ENCODE measurements at regions not wholly inside any gene's neighbourhood (a gene's known extent, or its start where the extent isn't known, plus 50 kb on each side); places are given as distances from the start of the nearest gene placed in this dataset.

DNA sequence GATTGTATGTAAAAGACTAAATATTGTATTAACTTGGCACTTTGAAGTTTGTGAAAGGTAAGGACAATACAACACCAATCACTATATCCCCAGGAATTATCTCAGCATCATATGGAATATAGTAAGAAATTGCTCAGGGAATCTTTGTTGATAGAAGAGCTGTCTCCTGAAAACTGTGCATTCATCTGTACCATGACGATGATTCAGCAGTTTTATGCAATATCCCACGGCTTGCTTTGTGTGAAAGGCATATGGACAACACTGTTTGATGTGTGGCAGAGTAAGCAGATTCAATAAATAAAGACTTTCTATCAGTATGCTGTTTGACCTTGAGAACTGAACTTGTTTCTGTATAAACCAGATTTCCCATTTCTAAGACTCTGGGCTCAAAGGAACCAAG is 147.5 kb upstream of the PLN start:
- H3K36me3 Mint-ChIP-seq = no peaks in the 10 kb centered on the region
- CTCF ChIA-PET = interaction anchor here (0.8 kb wide), 1 partner anchor 22 kb away, joined by 3 read pairs; no protein-coding TSS in a partner anchor
- H3K4me3 Mint-ChIP-seq = no peak overlapping the region
- POLR2A ChIA-PET = no interaction called here
- TF ChIP-seq, protein P1, sequence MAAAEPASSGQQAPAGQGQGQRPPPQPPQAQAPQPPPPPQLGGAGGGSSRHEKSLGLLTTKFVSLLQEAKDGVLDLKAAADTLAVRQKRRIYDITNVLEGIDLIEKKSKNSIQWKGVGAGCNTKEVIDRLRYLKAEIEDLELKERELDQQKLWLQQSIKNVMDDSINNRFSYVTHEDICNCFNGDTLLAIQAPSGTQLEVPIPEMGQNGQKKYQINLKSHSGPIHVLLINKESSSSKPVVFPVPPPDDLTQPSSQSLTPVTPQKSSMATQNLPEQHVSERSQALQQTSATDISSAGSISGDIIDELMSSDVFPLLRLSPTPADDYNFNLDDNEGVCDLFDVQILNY (CRISPR knock-in tag; IDR thresholded peaks at IDR 0.05) = no peak
- TF ChIP-seq ZBTB21 (CRISPR knock-in tag; IDR thresholded peaks at IDR 0.05; ENCODE audit: borderline replicate concordance) (no peak), TP53 (CRISPR knock-in tag; IDR thresholded peaks at IDR 0.05) (no peak)
- TF ChIP-seq, protein P2, sequence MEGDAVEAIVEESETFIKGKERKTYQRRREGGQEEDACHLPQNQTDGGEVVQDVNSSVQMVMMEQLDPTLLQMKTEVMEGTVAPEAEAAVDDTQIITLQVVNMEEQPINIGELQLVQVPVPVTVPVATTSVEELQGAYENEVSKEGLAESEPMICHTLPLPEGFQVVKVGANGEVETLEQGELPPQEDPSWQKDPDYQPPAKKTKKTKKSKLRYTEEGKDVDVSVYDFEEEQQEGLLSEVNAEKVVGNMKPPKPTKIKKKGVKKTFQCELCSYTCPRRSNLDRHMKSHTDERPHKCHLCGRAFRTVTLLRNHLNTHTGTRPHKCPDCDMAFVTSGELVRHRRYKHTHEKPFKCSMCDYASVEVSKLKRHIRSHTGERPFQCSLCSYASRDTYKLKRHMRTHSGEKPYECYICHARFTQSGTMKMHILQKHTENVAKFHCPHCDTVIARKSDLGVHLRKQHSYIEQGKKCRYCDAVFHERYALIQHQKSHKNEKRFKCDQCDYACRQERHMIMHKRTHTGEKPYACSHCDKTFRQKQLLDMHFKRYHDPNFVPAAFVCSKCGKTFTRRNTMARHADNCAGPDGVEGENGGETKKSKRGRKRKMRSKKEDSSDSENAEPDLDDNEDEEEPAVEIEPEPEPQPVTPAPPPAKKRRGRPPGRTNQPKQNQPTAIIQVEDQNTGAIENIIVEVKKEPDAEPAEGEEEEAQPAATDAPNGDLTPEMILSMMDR (IDR thresholded peaks at IDR 0.05) = no peak
- H3K27me3 Mint-ChIP-seq (ENCODE audit: low read depth) = no peaks in the 10 kb centered on the region
- ATAC-seq (no peak), DNase-seq (ENCODE audit: low spot score) (no peak)
- H3K27ac Mint-ChIP-seq = no peak overlapping the region
- H3K4me1 Mint-ChIP-seq = no peaks in the 10 kb centered on the region
- H3K9me3 Mint-ChIP-seq = no peaks in the 10 kb centered on the region

DNA sequence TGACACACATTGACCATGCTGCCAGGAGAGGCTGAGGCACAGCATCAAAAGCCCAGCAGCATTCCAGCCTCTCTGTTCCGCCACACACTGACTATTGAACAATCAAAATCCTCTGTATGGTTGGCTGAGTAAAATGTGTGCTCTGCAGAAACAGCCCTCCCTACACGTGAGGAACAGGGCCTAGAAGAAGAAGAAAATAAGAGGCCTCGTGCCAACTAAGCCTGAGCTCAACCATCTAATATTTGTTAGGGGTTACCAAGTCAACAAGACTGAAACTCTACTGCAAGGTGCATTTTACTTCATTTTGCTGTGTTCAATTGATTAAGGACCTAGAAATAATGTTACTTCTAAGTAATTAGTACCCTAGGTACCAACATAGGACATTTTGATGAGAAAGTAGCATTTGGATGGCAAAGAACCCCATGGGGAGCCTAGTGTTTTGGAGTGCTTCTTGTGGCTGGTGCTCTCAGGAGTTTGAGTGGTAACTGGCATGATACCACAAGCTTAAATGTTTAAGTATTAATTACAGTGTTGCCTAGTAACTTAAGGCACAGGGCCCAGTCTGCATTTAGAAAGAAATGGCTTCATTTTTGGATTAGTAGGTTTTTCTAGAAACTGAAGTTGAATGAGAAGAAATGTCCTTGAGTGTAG is 146.6 kb upstream of the PLN start:
- POLR2A ChIA-PET = no interaction called here
- H3K4me1 Mint-ChIP-seq = no peaks in the 10 kb centered on the region
- H3K4me3 Mint-ChIP-seq = no peak overlapping the region
- H3K27me3 Mint-ChIP-seq (ENCODE audit: low read depth) = no peaks in the 10 kb centered on the region
- DNase-seq (ENCODE audit: low spot score) (no peak), ATAC-seq (no peak)
- CTCF ChIA-PET = interaction anchor here (0.8 kb wide), 1 partner anchor 21 kb away, joined by 3 read pairs; no protein-coding TSS in a partner anchor
- no peak overlapping the region for H3K27ac Mint-ChIP-seq
- 0 out of 2 replicates have a peak, but pooled peaks cover 4% of the 10 kb centered on the region for H3K9me3 Mint-ChIP-seq
- H3K36me3 Mint-ChIP-seq = no peaks in the 10 kb centered on the region
- no peak for TF ChIP-seq CREB1 (CRISPR knock-in tag; IDR thresholded peaks at IDR 0.05)
- TF ChIP-seq, protein P3, sequence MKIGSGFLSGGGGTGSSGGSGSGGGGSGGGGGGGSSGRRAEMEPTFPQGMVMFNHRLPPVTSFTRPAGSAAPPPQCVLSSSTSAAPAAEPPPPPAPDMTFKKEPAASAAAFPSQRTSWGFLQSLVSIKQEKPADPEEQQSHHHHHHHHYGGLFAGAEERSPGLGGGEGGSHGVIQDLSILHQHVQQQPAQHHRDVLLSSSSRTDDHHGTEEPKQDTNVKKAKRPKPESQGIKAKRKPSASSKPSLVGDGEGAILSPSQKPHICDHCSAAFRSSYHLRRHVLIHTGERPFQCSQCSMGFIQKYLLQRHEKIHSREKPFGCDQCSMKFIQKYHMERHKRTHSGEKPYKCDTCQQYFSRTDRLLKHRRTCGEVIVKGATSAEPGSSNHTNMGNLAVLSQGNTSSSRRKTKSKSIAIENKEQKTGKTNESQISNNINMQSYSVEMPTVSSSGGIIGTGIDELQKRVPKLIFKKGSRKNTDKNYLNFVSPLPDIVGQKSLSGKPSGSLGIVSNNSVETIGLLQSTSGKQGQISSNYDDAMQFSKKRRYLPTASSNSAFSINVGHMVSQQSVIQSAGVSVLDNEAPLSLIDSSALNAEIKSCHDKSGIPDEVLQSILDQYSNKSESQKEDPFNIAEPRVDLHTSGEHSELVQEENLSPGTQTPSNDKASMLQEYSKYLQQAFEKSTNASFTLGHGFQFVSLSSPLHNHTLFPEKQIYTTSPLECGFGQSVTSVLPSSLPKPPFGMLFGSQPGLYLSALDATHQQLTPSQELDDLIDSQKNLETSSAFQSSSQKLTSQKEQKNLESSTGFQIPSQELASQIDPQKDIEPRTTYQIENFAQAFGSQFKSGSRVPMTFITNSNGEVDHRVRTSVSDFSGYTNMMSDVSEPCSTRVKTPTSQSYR (CRISPR knock-in tag; IDR thresholded peaks at IDR 0.05) = no peak
- no peak for TF ChIP-seq ATF1 (CRISPR knock-in tag; IDR thresholded peaks at IDR 0.05)
- TF ChIP-seq RELA (CRISPR knock-in tag; IDR thresholded peaks at IDR 0.05; ENCODE audit: borderline replicate concordance) = no peak
- TF ChIP-seq, protein P4, sequence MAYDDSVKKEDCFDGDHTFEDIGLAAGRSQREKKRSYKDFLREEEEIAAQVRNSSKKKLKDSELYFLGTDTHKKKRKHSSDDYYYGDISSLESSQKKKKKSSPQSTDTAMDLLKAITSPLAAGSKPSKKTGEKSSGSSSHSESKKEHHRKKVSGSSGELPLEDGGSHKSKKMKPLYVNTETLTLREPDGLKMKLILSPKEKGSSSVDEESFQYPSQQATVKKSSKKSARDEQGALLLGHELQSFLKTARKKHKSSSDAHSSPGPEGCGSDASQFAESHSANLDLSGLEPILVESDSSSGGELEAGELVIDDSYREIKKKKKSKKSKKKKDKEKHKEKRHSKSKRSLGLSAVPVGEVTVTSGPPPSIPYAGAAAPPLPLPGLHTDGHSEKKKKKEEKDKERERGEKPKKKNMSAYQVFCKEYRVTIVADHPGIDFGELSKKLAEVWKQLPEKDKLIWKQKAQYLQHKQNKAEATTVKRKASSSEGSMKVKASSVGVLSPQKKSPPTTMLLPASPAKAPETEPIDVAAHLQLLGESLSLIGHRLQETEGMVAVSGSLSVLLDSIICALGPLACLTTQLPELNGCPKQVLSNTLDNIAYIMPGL (CRISPR knock-in tag; IDR thresholded peaks at IDR 0.05) = no peak
- TF ChIP-seq, protein P5, sequence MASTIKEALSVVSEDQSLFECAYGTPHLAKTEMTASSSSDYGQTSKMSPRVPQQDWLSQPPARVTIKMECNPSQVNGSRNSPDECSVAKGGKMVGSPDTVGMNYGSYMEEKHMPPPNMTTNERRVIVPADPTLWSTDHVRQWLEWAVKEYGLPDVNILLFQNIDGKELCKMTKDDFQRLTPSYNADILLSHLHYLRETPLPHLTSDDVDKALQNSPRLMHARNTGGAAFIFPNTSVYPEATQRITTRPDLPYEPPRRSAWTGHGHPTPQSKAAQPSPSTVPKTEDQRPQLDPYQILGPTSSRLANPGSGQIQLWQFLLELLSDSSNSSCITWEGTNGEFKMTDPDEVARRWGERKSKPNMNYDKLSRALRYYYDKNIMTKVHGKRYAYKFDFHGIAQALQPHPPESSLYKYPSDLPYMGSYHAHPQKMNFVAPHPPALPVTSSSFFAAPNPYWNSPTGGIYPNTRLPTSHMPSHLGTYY (CRISPR knock-in tag; IDR thresholded peaks at IDR 0.05) = no peak
- TF ChIP-seq, protein P6, sequence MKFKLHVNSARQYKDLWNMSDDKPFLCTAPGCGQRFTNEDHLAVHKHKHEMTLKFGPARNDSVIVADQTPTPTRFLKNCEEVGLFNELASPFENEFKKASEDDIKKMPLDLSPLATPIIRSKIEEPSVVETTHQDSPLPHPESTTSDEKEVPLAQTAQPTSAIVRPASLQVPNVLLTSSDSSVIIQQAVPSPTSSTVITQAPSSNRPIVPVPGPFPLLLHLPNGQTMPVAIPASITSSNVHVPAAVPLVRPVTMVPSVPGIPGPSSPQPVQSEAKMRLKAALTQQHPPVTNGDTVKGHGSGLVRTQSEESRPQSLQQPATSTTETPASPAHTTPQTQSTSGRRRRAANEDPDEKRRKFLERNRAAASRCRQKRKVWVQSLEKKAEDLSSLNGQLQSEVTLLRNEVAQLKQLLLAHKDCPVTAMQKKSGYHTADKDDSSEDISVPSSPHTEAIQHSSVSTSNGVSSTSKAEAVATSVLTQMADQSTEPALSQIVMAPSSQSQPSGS (CRISPR knock-in tag; IDR thresholded peaks at IDR 0.05; ENCODE audit: borderline replicate concordance, low read depth) = no peak
- no peak for TF ChIP-seq TEAD1 (CRISPR knock-in tag; IDR thresholded peaks at IDR 0.05)
- TF ChIP-seq ZNF219 (CRISPR knock-in tag; IDR thresholded peaks at IDR 0.05; ENCODE audit: borderline replicate concordance) = no peak
- TF ChIP-seq, protein P7, sequence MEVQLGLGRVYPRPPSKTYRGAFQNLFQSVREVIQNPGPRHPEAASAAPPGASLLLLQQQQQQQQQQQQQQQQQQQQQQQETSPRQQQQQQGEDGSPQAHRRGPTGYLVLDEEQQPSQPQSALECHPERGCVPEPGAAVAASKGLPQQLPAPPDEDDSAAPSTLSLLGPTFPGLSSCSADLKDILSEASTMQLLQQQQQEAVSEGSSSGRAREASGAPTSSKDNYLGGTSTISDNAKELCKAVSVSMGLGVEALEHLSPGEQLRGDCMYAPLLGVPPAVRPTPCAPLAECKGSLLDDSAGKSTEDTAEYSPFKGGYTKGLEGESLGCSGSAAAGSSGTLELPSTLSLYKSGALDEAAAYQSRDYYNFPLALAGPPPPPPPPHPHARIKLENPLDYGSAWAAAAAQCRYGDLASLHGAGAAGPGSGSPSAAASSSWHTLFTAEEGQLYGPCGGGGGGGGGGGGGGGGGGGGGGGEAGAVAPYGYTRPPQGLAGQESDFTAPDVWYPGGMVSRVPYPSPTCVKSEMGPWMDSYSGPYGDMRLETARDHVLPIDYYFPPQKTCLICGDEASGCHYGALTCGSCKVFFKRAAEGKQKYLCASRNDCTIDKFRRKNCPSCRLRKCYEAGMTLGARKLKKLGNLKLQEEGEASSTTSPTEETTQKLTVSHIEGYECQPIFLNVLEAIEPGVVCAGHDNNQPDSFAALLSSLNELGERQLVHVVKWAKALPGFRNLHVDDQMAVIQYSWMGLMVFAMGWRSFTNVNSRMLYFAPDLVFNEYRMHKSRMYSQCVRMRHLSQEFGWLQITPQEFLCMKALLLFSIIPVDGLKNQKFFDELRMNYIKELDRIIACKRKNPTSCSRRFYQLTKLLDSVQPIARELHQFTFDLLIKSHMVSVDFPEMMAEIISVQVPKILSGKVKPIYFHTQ (CRISPR knock-in tag; IDR thresholded peaks at IDR 0.05) = no peak
- TF ChIP-seq NR1H2 (CRISPR knock-in tag; IDR thresholded peaks at IDR 0.05) = no peak
- no peak for TF ChIP-seq TP53 (CRISPR knock-in tag; IDR thresholded peaks at IDR 0.05)
- TF ChIP-seq NFYB (CRISPR knock-in tag; conservative IDR thresholded peaks at IDR 0.05; ENCODE audit: low read depth) = no peak
- TF ChIP-seq, protein P8, sequence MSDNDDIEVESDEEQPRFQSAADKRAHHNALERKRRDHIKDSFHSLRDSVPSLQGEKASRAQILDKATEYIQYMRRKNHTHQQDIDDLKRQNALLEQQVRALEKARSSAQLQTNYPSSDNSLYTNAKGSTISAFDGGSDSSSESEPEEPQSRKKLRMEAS (CRISPR knock-in tag; IDR thresholded peaks at IDR 0.05) = no peak
- TF ChIP-seq, protein P9, sequence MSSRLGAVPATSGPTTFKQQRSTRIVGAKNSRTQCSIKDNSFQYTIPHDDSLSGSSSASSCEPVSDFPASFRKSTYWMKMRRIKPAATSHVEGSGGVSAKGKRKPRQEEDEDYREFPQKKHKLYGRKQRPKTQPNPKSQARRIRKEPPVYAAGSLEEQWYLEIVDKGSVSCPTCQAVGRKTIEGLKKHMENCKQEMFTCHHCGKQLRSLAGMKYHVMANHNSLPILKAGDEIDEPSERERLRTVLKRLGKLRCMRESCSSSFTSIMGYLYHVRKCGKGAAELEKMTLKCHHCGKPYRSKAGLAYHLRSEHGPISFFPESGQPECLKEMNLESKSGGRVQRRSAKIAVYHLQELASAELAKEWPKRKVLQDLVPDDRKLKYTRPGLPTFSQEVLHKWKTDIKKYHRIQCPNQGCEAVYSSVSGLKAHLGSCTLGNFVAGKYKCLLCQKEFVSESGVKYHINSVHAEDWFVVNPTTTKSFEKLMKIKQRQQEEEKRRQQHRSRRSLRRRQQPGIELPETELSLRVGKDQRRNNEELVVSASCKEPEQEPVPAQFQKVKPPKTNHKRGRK (CRISPR knock-in tag; IDR thresholded peaks at IDR 0.05; ENCODE audit: borderline replicate concordance) = no peak

Data from WTC11 (cell line).